HEK293 (cell line): ENCODE measurements at regions not wholly inside any gene's neighbourhood (a gene's known extent, or its start where the extent isn't known, plus 50 kb on each side); places are given as distances from the start of the nearest gene placed in this dataset.

ENCODE experiments used
- CTCF ChIA-PET: fragments of 350-600 bp; formaldehyde crosslinking; extraction: SDS; loops from one replicate; lab custom pipeline; 2021; ENCODE audit warnings: antibody characterized with exemption; lab: Yijun Ruan, JAX
- POLR2A ChIA-PET: fragments of 300-600 bp; formaldehyde crosslinking; extraction: SDS; loops from one replicate; lab custom pipeline; 2020; ENCODE audit warnings: antibody characterized with exemption, inconsistent platforms; lab: Yijun Ruan, JAX
- H3K27ac ChIP-seq: fragments of 200-500 bp; sonication (Bioruptor generic); 2 replicates; pipeline ENCODE4 v1.5.1; 2014; ENCODE audit warnings: low read depth, low read length, control low read depth, inconsistent platforms; ENCODE audit errors: extremely low read depth
- H3K36me3 ChIP-seq, 2 experiments: fragments of 200-500 bp in 1 of 2; sonication (Bioruptor generic) in 1 of 2; 1 replicate in 1 of 2; 2 replicates in 1 of 2; pipeline ENCODE4 v1.5.1; 2014 to 2017; ENCODE audit warnings: inconsistent platforms in 2 of 2, low read length in 2 of 2; ENCODE audit not compliant: control insufficient read depth in 2 of 2, insufficient read depth in 1 of 2
- H3K4me1 ChIP-seq: fragments of 200-500 bp; sonication (Bioruptor generic); 2 replicates; pipeline ENCODE4 v1.5.1; 2014; ENCODE audit warnings: mild to moderate bottlenecking, low read length, inconsistent platforms; ENCODE audit not compliant: control insufficient read depth, insufficient read depth
- H3K4me3 ChIP-seq: 2 replicates; pipeline ENCODE4 v1.5.1; 2011; ENCODE audit warnings: low read depth, mild to moderate bottlenecking, control low read depth, low read length, moderate library complexity
- H3K9me3 ChIP-seq: fragments of 200-500 bp; sonication (Bioruptor generic); 2 replicates; pipeline ENCODE4 v1.5.1; 2014; ENCODE audit warnings: low read depth, low read length, inconsistent platforms; ENCODE audit not compliant: control insufficient read depth, insufficient read depth
- ATF2 ChIP-seq: fragments of 450-650 bp; formaldehyde crosslinking; IDR thresholded peaks from 2 replicates; pipeline ENCODE4 v1.5.1; 2016; ENCODE audit warnings: missing biosample characterization, missing genetic modification characterization, low read depth
- CTCF ChIP-seq: fragments of 450-650 bp; formaldehyde crosslinking; IDR thresholded peaks from 2 replicates; pipeline ENCODE4 v1.5.1; 2016; ENCODE audit warnings: missing biosample characterization, missing genetic modification characterization
- GLIS2 ChIP-seq: fragments of 450-650 bp; formaldehyde crosslinking; IDR thresholded peaks from 2 replicates; pipeline ENCODE4 v1.5.1; 2016; ENCODE audit warnings: missing biosample characterization, missing genetic modification characterization
- HOXD13 ChIP-seq: sonication (generic); formaldehyde crosslinking; IDR thresholded peaks from 2 replicates; pipeline ENCODE4 v1.8.0; 2022; ENCODE audit warnings: missing genetic modification reagents, borderline replicate concordance
- PBX3 ChIP-seq: sonication (generic); formaldehyde crosslinking; IDR thresholded peaks from 2 replicates; pipeline ENCODE4 v1.8.1; 2022; ENCODE audit warnings: mild to moderate bottlenecking, moderate library complexity, missing genetic modification reagents
- PRDM10 ChIP-seq: fragments of 450-650 bp; formaldehyde crosslinking; IDR thresholded peaks from 2 replicates; pipeline ENCODE4 v1.5.1; 2016; ENCODE audit warnings: missing biosample characterization, missing genetic modification characterization
- REPIN1 ChIP-seq: fragments of 450-650 bp; formaldehyde crosslinking; IDR thresholded peaks from 2 replicates; pipeline ENCODE4 v1.5.1; 2017; ENCODE audit warnings: missing biosample characterization, missing genetic modification characterization, low read depth
- SP7 ChIP-seq: fragments of 450-650 bp; formaldehyde crosslinking; IDR thresholded peaks from 2 replicates; pipeline ENCODE4 v1.5.1; 2016; ENCODE audit warnings: missing biosample characterization, missing genetic modification characterization
- WT1 ChIP-seq: fragments of 450-650 bp; formaldehyde crosslinking; IDR thresholded peaks from 2 replicates; pipeline ENCODE4 v1.5.1; 2016; ENCODE audit warnings: missing biosample characterization, missing genetic modification characterization
- ZBTB11 ChIP-seq: fragments of 450-650 bp; formaldehyde crosslinking; conservative IDR thresholded peaks from 2 replicates; pipeline ENCODE4 v1.5.1; 2016; ENCODE audit warnings: low read depth, missing biosample characterization, missing genetic modification characterization
- ZBTB21 ChIP-seq: fragments of 450-650 bp; formaldehyde crosslinking; IDR thresholded peaks from 2 replicates; pipeline ENCODE4 v1.5.1; 2017; ENCODE audit warnings: missing biosample characterization, missing genetic modification characterization
- ZNF10 ChIP-seq: fragments of 450-650 bp; formaldehyde crosslinking; IDR thresholded peaks from 2 replicates; pipeline ENCODE4 v1.5.1; 2017; ENCODE audit warnings: missing biosample characterization, missing genetic modification characterization
- ZNF132 ChIP-seq: fragments of 450-650 bp; formaldehyde crosslinking; IDR thresholded peaks from 2 replicates; pipeline ENCODE4 v1.5.1; 2017; ENCODE audit warnings: missing biosample characterization, missing genetic modification characterization, borderline replicate concordance
- ZNF211 ChIP-seq: fragments of 450-650 bp; formaldehyde crosslinking; IDR thresholded peaks from 2 replicates; pipeline ENCODE4 v1.5.1; 2016; ENCODE audit warnings: low read depth, missing biosample characterization, missing genetic modification characterization
- ZNF280D ChIP-seq: fragments of 450-650 bp; formaldehyde crosslinking; IDR thresholded peaks from 2 replicates; pipeline ENCODE4 v1.5.1; 2016; ENCODE audit warnings: missing biosample characterization, missing genetic modification characterization
- ZNF549 ChIP-seq: fragments of 450-650 bp; IDR thresholded peaks from 2 replicates; pipeline ENCODE4 v1.5.1; 2018; ENCODE audit warnings: missing biosample characterization, missing genetic modification characterization, mild to moderate bottlenecking, inconsistent platforms, moderate library complexity
- ZNF777 ChIP-seq: fragments of 450-650 bp; formaldehyde crosslinking; IDR thresholded peaks from 2 replicates; pipeline ENCODE4 v1.5.1; 2017; ENCODE audit warnings: missing biosample characterization, missing genetic modification characterization, borderline replicate concordance

- no peak for TF ChIP-seq ZNF211
- no peak for TF ChIP-seq ZNF10 (tag by site-specific recombination)
- no peak for TF ChIP-seq ZNF777 (tag by site-specific recombination)
- TF ChIP-seq, all 188 proteins: peak for 0
Measured at GRCh38 chr7:159318682-159319351, 174.2 kb upstream of the VIPR2 start (continued).

GRCh38 chr7:159317294-159317693 lies 172.6 kb upstream of the VIPR2 start:
- no peak overlapping the region for H3K4me3 ChIP-seq
- TF ChIP-seq ZNF549 (tag by site-specific recombination) (peak; percentile 88), ATF2 (tag by site-specific recombination) (no peak)
- CTCF ChIA-PET: no interaction called here
- H3K27ac ChIP-seq: no peak overlapping the region
- POLR2A ChIA-PET: no interaction called here
- H3K9me3 ChIP-seq: no peaks in the 10 kb centered on the region
- no peaks in the 10 kb centered on the region for H3K4me1 ChIP-seq
- H3K36me3 ChIP-seq: no peaks in the 10 kb centered on the region

- no peaks in the 10 kb centered on the region for H3K4me1 ChIP-seq
- no peak overlapping the region for H3K4me3 ChIP-seq
- no peak overlapping the region for H3K27ac ChIP-seq
- H3K9me3 ChIP-seq: no peaks in the 10 kb centered on the region
- ChIA-PET CTCF (no interaction called here), POLR2A (no interaction called here)
- no peaks in the 10 kb centered on the region for H3K36me3 ChIP-seq
- TF ChIP-seq REPIN1 (no peak), GLIS2 (tag by site-specific recombination) (no peak), SP7 (tag by site-specific recombination) (no peak), ZBTB21 (tag by site-specific recombination) (no peak), ZNF280D (tag by site-specific recombination) (no peak), PBX3 (CRISPR knock-in tag) (no peak), HOXD13 (CRISPR knock-in tag) (no peak), ZNF132 (no peak), PRDM10 (tag by site-specific recombination) (no peak), ZBTB11 (no peak), CTCF (tag by site-specific recombination) (no peak), WT1 (no peak)
Measured at GRCh38 chr7:159311172-159311494, 166.5 kb upstream of the VIPR2 start.
